NCI-H345 treated with DMSO at 0.1 percent for 48 hours (cell line): ENCODE measurements at regions not wholly inside any gene's neighbourhood (a gene's known extent, or its start where the extent isn't known, plus 50 kb on each side); places are given as distances from the start of the nearest gene placed in this dataset.

ENCODE experiments used
- DNase-seq: peaks from one replicate; lab custom pipeline; 2025; ENCODE audit not compliant: unreplicated experiment; lab: John Stamatoyannopoulos, UW

DNA sequence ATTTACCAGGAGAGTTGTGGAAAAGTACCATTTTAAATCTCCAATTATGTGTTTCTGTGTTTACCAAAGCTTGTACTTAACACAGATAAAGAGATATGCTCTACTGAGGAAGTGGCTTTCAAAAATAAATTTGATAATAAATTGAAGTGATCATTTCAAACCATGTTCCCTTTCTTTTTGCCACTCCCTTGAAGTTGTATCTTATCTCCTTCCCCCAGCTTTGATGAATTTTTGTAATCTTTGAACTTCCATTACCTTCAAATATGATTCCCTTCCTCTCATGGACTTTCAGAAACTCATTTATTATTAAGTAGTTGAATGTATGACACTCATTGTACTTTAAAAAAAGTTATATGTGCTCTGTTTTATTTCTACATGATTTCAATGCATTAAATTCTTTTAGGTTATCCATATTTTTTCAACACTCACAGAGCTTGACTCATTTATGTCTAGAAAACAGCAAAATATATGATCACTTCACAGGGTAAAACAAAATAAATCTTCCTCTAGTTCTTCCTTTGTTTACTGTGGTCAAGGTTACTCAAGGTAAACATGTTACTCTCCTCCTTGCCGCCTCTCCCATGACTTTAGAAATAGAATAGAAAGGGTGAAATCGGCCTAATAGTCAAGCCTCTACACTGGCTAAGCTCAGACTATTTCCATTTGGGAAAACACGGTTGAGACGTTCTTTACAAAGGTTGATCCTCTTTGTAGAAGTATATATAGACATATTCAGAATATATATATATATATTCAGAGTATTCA is 251.2 kb upstream of the SPRY2 start:
- no peak for DNase-seq

DNA sequence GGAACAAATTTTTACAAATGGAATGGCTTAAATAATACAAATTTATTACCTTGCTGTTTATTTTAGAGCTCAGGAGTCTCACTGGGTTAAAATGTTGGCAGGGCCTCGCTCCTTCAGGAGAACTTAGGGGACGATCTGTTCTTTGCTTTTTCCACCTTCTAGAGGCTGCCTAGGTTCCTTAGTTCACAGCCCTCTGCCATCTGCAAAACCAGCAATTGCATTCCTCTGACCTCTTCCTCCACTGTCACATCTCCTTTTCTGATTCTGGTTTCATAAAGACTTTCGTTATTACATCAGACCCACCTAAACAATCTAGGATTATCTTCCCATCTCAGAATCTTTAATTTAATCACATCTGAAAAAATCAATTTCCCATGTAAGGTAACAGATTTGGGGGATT is 249.6 kb upstream of the SPRY2 start:
- DNase-seq, result no peak

DNA sequence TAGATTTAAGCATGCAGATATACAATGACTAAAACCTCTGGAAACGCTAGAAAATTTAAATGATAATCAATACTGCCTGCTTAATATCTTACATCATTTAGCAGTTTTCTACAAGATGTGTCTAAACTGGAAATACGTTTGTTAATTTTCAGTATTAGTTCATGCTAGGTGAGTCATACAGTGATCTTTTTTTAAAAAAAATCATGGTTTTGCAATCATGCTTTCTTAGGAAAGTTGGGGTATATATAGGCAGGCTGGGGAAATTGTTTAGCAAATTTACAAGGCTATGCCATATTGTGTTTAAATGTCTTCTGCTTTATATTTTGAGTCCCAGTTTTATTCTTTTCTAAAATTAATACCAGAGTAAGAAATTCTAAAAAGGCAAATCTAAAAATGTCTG is 245.4 kb upstream of the SPRY2 start:
- DNase-seq, result no peak

DNA sequence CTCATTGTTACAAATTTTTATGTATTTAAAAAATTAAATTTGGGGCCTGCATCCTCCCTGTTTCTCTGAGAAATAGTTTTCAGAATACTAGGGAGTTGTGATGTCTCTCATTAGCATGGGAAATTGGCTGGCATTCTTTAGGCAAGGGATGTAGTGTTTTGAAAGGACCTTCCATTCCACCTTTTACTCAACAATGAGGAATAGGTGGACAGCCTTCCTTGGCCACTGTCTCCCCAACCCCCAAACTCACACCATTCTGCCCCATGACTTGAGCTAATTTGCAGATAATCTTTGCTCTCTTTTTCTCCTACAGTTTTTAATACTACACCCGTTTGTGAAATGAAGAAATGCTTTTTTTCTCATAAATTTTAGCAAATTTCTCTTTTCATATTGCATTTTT is 244.6 kb upstream of the SPRY2 start:
- no peak for DNase-seq

DNA sequence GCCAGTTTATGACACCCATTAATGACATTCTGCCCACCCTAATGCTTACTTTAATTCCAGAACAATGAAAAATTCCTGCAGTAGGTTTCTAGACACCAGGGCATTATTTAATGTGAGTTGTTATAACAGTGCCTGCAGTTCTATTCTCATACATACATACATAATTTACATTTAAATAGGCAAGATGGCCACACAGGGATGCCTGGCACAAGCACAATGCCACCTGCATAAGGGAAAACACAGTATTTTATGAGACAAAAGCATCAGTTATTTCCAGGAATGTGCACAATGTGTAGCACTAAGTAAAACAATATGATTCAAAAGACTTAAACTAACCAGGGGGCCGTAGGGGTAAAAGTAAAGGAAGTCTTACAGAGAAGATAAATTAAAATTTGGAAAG is 243.9 kb upstream of the SPRY2 start:
- DNase-seq, result no peak

DNA sequence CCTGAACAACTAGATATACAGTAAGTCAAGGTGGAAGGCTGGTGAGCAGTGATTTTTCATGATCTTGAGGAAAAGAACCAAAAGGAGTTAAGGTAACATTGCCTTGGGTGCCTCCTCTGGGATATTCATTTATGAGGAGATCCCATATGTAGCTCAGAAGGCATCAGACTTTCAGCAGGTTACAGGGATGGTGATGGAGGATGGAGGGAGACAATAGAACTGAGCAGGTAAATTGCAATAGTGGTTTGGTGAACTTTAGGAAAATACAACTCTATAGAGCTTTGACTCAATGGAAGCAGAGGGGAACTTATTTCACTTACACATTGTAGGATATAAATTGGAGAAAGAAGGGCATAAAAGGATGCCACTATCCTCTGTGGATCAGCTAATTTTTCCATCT is 243.4 kb upstream of the SPRY2 start:
- no peak for DNase-seq

DNA sequence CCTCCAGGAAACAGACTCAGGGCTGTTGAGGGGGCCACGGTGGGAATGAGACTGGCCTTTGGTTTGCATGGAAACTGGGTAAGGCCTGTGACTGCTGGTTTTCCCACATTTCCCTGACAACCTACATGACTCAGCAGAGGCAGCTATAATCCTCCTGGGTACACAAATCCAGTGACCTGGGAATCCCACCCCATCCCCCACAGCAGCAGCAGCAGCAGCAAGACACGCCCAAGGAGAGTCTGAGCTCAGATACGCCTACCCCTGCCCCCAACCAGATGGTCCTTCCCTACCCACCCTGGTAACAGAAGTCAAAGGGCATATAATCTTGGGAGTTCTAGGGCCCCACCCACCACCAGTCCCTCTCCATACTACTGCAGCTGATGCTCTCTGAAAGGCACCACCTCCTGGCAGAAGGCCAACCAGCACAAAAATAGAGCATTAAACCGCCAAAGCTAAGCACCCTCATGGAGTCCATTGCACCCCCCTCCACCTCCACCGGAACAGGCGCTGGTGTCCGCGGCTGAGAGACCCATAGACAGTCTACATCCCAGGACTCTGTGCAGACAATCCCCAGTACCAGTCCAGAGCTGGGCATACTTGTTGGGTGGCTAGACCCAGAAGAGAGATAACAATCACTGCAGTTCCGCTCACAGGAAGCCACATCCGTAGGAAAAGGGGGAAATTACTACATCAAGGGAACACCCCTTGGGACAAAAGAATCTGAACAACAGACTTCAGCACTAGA is 237.2 kb upstream of the SPRY2 start:
- no peak for DNase-seq

DNA sequence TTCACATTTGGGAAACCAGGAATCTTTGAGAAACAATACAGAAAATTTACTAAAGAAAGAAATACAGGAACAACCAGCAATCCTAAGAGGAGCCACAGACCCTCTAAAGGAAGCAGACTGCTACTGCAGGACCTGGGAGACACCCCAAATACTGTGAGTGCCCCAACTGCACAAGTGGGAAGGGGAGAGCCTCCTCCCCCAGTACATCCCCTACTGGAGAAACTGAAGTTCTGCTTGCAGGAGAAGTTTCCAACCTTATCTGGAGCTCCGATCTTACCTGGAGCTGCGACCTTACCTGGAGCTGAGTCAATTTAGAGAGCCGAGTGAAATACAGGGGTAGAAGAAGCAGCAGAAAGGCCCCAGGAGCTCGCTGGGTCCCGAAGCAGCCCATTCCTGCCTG is 236.4 kb upstream of the SPRY2 start:
- no peak for DNase-seq

DNA sequence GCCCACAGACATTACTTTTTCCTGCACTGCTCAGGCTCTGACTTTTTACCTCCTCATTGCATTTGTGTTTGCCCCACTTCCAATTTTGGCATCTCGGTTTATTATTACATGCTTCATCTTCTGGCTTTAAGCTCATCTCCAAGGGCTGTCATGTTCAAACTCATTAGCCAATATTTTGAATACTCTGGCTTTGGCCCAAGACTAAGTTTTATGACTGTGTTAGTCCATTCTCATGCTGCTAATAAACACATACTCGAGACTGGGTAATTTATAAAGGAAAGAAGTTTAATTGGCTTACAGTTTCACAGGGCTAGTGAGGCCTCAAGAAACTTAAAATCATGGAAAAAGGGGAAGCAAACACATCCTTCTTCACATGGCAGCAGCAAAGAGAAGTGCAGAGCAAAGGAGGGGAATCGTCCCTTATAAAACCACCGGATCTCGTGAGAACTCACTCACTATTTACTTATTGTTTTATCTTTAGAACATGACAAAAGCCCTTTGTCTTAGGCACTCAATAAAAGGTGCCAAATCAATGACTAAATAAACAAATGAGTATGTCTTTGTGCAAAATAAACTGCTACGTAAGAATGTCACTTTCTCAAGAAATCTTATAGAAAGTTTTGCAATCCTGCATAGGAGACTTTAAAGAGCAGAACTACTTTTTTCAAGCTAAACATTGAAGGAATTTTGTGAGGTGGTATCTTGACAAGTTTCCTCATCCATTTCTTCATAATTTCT is 233.4 kb upstream of the SPRY2 start:
- no peak for DNase-seq

DNA sequence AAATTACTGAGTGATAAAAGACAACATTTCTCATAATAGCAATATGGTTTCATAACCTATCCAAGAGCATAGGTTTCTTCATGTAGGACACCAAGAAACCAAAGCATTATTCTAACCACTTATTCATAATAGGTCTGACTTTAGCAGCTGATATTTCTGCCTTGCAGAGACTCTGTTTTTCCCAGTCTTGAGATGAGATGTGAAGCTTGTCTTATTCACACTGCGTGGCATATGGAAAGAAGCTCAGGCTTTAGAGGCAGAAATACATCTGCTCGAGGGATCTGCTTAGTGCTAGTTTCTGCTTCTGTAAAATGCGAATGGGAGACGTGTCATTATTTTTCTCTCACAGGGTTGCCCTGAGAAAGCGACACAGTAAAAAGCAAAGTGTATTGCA is 232.0 kb upstream of the SPRY2 start:
- no peak for DNase-seq

DNA sequence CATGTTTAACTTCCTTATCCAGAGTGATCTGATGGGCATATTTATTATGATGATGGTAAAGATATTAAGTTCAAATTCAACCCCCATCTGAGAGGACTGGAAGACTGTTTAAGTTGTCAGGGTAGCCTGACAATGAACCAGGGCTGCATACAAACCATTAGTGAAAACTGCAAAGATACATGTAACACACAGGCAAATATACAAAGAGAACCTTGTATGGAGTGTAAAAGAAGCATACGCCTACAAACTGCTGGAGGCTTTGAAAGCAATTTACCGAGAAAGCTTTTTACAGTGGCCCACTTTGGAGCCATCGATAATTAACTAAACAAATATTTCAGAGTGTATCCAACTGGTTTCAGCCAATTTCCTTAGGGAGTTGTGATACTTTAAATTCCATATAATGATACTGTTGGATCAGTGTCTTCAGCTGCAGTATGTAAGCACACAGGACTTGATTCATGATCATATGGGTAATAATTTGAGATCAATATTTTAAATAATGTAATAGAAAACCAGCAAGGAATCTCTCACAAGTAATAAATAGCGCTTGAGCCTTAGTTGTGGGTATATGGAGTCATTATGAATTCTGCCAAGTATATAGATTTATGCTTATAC is 231.5 kb upstream of the SPRY2 start:
- no peak for DNase-seq

DNA sequence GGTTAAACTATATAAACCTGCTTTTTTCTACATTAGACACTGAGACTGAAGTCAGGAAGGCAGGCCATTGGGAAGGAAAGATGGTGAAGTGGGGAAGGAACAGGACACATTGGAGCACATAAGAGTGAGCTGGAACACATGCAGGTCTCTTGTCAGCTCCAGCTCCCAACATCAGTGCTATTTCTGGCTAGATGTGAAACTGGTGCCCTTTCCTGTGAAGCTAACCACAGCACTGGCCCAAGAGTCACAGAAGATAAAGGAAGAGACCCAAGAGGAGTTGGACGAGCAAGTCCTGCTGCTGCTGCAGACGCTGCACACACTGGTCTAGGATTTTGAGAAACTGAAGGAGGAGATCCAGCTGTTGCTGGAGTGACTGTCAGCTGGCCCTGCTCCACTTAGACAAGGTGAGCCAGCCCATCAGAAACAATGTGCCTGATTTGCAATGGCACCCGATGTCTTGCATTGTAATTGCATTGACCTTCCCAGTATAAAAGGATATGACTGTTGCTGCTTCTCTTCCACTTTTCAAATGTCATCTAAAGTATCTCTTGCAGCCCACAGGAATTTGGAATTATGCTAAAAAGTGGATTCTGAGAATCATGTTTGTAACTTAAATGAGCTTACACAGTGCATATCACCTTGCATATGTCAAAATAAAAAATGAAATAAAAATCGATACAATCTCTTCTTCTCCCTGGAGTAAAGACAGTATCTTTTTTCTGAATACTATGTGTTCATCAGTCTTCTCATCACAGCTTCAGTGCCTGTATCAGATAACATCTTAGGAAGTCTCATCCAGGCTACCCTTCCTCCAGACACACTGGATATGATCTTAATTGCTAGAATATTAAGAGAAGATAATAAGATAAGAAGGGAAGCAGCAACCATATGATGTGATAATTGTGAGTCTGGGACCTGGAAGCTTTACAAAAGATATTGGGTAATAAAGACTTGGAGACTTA is 230.7 kb upstream of the SPRY2 start:
- DNase-seq, result no peak

DNA sequence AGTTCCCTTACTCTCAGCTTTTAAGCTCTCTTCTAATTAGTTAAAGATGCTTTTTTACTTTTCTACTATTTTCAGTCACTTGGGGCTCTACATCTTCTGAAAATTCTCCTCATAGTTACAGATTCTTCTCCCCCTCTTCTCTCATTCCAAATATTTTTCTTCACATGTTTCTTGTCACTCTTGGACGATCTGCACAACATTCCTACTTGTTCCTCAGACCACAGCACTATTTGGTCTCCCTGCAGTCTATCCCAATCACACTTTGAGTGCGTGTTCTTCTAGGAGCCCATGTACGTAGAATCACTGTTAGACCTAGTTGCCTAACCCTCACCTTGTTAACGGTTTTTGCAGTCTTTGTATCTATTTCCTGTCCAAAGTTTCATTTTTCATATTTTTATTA is 222.5 kb upstream of the SPRY2 start:
- DNase-seq, result no peak

DNA sequence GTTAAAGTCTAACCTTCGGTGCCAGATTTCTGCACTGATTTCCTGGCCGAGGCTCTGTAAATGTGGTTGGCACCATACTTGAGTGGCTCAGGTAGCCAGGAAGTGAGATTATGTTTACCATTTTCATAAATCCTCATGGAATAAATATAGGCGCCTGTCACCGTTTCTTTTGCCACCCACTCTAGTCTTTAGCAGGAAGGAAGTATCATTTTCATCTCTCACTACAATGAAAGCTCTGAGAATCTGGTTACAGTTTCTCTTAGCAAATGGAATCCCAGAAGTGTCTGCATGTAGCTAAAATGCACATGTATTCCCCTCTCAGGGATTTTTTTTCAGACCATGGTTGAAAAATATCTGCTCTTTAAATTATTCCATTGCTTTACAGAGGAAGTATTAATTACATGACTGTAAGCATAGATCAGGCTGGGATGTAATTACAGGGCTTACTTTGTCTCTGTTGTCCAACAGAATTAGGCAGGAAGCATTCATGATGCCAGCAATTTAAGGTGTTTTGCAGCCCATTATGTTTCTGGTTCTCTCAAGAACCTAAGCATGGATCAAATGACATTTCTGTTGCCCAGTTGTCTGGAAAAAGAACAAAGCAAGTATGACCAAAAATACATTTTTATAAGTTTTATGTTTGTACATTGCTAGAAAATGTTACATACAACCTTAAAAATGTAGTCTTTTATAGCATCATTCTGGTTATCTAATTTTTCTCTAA is 221.7 kb upstream of the SPRY2 start:
- no peak for DNase-seq

DNA sequence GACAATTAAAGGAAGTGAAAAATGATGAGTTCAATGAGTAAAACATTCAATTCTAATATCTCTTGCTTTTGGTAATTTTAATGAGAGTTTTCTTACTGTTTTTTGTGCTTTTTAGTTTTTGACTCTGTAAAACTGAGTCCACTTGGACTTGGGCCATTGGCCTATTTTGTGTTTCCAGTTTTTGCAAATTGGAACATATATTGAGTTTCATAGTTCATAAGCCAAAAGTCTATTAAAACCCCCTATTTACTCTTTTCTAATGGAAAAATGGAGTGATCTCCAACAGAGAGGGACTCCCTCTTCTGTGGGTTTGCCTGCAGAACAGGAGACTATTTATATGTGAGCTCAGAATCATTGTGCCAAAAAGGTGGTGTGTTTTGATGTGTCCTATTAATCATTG is 219.7 kb upstream of the SPRY2 start:
- no peak for DNase-seq

DNA sequence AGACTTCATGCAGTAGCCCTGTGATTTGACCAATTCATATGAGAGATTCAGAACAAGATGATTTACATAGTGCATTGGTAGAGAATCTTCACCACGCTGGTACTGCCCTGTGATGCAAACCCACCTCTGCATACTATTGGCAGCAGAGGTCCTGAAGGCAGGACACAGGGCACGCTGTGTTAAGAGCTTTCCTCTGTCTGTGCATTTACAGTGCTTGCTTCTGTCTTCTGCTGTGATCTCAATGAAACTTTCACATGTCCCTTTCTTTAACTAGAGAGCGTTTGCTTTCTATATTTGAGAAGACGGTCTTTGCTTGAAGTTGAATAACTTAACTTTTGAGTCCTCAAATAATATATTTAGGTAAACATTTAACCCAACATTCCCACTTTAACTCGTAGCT is 219.0 kb upstream of the SPRY2 start:
- DNase-seq, result no peak

DNA sequence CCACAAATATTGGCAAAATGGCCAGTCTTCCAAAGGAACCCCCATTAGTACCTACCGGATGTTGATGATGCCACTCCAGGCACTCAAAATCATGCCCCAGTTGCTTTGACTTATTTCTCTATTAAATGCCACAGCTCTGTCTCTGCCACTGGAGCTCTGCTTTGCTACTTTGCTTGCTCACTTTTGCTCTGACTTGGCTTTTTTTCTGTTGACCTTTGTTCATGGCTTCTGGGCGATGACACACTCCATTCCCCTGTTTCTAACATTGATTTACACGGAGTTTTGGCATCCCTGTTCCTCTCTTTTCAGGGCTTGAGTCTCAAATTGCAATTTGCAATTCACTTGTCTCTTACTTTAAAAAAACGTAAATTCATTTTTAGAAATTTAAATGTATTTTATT is 217.1 kb upstream of the SPRY2 start:
- DNase-seq, result no peak

DNA sequence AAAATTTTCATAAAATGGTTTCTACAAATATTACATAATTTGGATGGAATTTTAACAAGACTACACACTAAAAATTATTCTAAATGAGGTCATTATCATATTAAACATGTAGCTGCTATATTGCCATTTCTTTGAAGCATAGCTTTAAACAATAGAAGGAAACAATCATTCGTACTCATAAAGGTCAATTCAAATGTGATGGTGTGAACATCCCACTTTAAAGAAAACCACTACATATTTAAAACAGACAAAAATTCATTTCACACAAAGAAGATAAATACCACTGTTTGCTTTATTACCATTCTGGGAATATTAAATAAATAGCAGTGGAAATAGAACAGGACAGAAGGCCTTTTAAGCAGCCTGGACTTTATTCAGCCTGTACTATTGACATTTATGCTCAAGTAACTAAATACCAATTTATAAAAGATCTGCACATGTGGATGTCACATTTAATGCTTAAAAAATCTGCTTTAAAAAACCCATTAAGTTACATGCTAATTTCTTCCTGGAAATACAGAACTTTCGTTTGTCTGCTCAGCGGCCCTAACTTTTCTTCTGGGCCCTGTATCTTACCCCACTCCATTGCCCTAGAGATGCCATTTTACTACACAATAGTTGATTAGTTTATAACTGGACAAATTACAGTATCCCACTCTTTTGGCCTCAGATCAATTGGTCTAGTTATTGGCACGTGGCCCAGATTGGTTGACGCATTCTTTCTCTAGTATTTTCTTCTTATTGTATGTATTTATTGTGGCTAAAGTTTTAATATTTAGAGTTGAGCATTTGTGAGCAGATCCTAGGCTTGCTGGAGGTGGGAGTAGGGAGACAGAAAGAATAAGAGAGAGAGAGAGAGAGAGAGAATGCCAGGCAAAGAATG is 215.1 kb upstream of the SPRY2 start:
- DNase-seq, result no peak

DNA sequence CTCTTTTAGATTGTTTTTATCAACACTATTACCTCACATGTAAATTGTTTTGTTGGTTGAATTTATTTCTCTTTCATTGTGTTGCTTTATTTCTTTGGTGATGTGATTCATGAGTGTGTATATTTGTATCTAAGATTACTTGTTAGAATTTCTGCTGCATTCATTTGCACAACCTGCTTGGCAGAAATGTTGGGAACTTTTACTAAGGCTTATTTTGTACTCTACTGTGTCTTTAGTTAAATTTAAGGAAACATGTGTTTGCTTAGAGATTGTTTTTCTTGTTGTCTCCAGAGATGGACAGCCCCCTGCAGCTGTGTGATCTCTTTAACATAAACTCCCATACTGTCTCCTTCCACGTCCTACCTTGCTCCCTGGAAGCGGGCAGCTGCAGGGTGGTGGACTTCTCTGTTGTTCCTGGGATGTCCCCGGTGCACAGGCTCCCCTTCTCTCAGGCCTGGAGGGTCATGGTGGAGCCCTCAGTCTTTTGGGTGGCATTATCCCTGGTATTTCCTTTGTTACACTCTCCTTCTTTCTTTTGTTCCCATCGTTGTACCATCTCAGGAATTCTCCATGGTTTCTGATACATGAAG is 212.0 kb upstream of the SPRY2 start:
- DNase-seq, result no peak
